ENCODE measurements at regions not wholly inside any gene's neighbourhood (a gene's known extent, or its start where the extent isn't known, plus 50 kb on each side); places are given as distances from the start of the nearest gene placed in this dataset.

- TF ChIP-seq, protein P1, sequence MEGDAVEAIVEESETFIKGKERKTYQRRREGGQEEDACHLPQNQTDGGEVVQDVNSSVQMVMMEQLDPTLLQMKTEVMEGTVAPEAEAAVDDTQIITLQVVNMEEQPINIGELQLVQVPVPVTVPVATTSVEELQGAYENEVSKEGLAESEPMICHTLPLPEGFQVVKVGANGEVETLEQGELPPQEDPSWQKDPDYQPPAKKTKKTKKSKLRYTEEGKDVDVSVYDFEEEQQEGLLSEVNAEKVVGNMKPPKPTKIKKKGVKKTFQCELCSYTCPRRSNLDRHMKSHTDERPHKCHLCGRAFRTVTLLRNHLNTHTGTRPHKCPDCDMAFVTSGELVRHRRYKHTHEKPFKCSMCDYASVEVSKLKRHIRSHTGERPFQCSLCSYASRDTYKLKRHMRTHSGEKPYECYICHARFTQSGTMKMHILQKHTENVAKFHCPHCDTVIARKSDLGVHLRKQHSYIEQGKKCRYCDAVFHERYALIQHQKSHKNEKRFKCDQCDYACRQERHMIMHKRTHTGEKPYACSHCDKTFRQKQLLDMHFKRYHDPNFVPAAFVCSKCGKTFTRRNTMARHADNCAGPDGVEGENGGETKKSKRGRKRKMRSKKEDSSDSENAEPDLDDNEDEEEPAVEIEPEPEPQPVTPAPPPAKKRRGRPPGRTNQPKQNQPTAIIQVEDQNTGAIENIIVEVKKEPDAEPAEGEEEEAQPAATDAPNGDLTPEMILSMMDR (IDR thresholded peaks at IDR 0.05): no peak
- no peak for TF ChIP-seq POLR2A (IDR thresholded peaks at IDR 0.05)
Measured at GRCh38 chr6:149181304-149181703, 136.2 kb upstream of the TAB2 start.
